Vagina (tissue), 2 donors: ENCODE measurements at regions not wholly inside any gene's neighbourhood (a gene's known extent, or its start where the extent isn't known, plus 50 kb on each side); places are given as distances from the start of the nearest gene placed in this dataset.

Experiments
- POLR2A ChIP-seq, 2 donors: fragments of 450-650 bp; IDR thresholded peaks; one replicate each; pipeline ENCODE4 v1.6.1; 2017; ENCODE audit warnings: antibody characterized with exemption in 2 of 2, mild to moderate bottlenecking in 2 of 2, moderate library complexity in 2 of 2
- TF ChIP-seq, protein P1 (sequence below), 3 experiments: fragments of 450-650 bp in 2 of 3; fragments of 200-600 bp in 1 of 3; sonication (generic) in 1 of 3; IDR thresholded peaks; one replicate each; pipeline ENCODE4 v1.5.1; 2017 to 2019; ENCODE audit warnings: antibody characterized with exemption in 3 of 3, mild to moderate bottlenecking in 2 of 3, moderate library complexity in 2 of 3

DNA sequence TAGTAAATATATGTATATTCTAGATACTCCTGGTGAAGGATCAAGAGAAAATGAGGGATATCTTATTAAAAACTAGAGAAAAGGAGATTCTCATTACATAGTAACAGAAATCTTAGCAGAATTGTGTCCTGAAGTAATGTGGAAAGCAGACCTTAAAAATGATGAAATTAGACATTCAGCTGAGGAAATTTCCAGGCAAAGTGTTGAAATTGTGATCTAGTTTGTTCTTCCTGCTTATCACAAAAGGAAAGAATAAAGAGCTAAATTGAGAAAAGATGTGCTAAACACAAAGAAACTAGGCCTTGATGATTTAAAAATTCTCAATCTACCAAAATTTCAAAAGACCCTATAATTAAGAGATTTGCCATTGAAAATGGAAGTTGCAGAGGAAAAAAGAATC is 362.6 kb upstream of the PLSCR5 start:
- TF ChIP-seq, protein P1, sequence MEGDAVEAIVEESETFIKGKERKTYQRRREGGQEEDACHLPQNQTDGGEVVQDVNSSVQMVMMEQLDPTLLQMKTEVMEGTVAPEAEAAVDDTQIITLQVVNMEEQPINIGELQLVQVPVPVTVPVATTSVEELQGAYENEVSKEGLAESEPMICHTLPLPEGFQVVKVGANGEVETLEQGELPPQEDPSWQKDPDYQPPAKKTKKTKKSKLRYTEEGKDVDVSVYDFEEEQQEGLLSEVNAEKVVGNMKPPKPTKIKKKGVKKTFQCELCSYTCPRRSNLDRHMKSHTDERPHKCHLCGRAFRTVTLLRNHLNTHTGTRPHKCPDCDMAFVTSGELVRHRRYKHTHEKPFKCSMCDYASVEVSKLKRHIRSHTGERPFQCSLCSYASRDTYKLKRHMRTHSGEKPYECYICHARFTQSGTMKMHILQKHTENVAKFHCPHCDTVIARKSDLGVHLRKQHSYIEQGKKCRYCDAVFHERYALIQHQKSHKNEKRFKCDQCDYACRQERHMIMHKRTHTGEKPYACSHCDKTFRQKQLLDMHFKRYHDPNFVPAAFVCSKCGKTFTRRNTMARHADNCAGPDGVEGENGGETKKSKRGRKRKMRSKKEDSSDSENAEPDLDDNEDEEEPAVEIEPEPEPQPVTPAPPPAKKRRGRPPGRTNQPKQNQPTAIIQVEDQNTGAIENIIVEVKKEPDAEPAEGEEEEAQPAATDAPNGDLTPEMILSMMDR (IDR thresholded peaks at IDR 0.05): no peak
- no peak for TF ChIP-seq POLR2A (IDR thresholded peaks at IDR 0.05)
